ENCODE measurements at regions not wholly inside any gene's neighbourhood (a gene's known extent, or its start where the extent isn't known, plus 50 kb on each side); places are given as distances from the start of the nearest gene placed in this dataset.

DNA sequence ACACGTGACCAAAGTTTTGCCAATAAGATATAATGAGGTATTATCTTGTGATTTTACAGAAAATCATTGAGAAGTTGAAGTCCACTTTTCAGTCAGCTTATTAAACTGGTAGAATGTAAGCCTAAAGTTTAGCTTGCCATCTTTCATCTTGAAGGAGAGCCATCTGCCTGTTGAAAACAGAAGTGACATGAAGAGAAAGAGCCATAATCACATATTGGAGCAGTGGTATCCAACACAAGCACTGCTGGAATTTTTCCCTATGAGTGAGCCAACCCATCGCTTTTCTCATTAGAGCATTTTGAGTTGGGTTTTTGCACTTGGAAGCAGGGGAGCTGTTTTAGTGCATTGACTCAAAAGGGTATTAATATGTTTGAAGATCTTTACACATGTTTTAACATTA lies 117.6 kb upstream of the FERD3L start:
- no peak for DNase-seq (ENCODE audit: low spot score)
- TF ChIP-seq, protein P1, sequence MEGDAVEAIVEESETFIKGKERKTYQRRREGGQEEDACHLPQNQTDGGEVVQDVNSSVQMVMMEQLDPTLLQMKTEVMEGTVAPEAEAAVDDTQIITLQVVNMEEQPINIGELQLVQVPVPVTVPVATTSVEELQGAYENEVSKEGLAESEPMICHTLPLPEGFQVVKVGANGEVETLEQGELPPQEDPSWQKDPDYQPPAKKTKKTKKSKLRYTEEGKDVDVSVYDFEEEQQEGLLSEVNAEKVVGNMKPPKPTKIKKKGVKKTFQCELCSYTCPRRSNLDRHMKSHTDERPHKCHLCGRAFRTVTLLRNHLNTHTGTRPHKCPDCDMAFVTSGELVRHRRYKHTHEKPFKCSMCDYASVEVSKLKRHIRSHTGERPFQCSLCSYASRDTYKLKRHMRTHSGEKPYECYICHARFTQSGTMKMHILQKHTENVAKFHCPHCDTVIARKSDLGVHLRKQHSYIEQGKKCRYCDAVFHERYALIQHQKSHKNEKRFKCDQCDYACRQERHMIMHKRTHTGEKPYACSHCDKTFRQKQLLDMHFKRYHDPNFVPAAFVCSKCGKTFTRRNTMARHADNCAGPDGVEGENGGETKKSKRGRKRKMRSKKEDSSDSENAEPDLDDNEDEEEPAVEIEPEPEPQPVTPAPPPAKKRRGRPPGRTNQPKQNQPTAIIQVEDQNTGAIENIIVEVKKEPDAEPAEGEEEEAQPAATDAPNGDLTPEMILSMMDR (IDR thresholded peaks at IDR 0.05; ENCODE audit: borderline replicate concordance, control extremely low read depth, extremely low read depth, insufficient read depth, missing control alignments): no peak
- in situ Hi-C loops (cut with MboI; ENCODE audit: low sequenced_read_pairs, unreplicated experiment): no loop called here

DNA sequence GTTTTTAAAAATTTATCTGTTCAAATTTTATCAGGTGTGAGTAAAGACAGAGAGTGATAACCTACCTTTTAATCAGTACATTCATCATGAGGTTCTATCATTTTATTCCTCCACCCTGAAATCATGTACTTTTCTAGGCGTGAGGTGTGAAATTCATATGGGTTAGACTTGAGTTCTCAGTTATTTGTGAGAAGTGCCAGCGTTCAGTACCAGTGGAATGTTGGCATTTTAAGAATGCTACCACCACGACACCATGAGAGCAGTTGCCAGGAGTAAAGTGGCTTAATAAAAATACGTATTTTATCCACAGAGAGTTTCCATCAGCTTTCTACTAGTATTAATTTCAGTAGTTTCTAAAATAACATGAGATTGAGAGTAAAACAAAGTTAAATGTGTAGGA lies 104.1 kb upstream of the FERD3L start:
- TF ChIP-seq, protein P1 (IDR thresholded peaks at IDR 0.05; ENCODE audit: borderline replicate concordance, control extremely low read depth, extremely low read depth, insufficient read depth, missing control alignments): no peak
- in situ Hi-C loops (cut with MboI; ENCODE audit: low sequenced_read_pairs, unreplicated experiment): no loop called here
- no peak for DNase-seq (ENCODE audit: low spot score)

- no peak for DNase-seq (ENCODE audit: low spot score)
- TF ChIP-seq, protein P1 (IDR thresholded peaks at IDR 0.05; ENCODE audit: borderline replicate concordance, control extremely low read depth, extremely low read depth, insufficient read depth, missing control alignments): no peak
- in situ Hi-C loops (cut with MboI; ENCODE audit: low sequenced_read_pairs, unreplicated experiment): no loop called here
These were observed 103.5 kb upstream of the FERD3L start for GRCh38 chr7:19248681-19249080.

GRCh38 chr7:19248115-19248514 lies 102.9 kb upstream of the FERD3L start:
- no peak for DNase-seq (ENCODE audit: low spot score)
- TF ChIP-seq, protein P1 (IDR thresholded peaks at IDR 0.05; ENCODE audit: borderline replicate concordance, control extremely low read depth, extremely low read depth, insufficient read depth, missing control alignments): no peak
- in situ Hi-C loops (cut with MboI; ENCODE audit: low sequenced_read_pairs, unreplicated experiment): no loop called here

GRCh38 chr7:19247017-19247416 lies 101.8 kb upstream of the FERD3L start:
- TF ChIP-seq, protein P1 (IDR thresholded peaks at IDR 0.05; ENCODE audit: borderline replicate concordance, control extremely low read depth, extremely low read depth, insufficient read depth, missing control alignments): no peak
- in situ Hi-C loops (cut with MboI; ENCODE audit: low sequenced_read_pairs, unreplicated experiment): no loop called here
- no peak for DNase-seq (ENCODE audit: low spot score)

GRCh38 chr7:19242246-19242645 lies 97.0 kb upstream of the FERD3L start:
- DNase-seq (ENCODE audit: low spot score): no peak
- in situ Hi-C loops (cut with MboI; ENCODE audit: low sequenced_read_pairs, unreplicated experiment): no loop called here
- TF ChIP-seq, protein P1 (IDR thresholded peaks at IDR 0.05; ENCODE audit: borderline replicate concordance, control extremely low read depth, extremely low read depth, insufficient read depth, missing control alignments): no peak

DNA sequence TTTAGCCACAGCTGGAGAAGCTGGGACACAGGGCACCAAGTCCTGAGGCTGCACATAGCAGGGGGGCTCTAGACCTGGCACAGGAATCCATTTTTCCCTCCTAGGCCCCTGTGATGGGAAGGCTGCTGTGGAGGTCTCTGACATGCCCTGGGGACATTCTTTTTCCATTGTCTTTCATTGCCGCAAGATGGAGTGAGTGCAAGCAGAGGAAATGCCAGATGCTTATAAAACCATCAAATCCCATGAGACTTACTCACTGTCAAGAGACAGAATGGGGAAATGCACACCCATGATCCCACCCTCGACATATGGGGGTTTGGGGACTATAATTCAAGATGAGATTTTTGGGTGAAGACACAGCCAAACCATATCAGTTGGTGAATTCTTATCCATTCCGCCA lies 94.7 kb upstream of the FERD3L start:
- in situ Hi-C loops (cut with MboI; ENCODE audit: low sequenced_read_pairs, unreplicated experiment): no loop called here
- TF ChIP-seq, protein P1 (IDR thresholded peaks at IDR 0.05; ENCODE audit: borderline replicate concordance, control extremely low read depth, extremely low read depth, insufficient read depth, missing control alignments): no peak
- DNase-seq (ENCODE audit: low spot score): no peak

All from GM13976 (cell line).